Neutrophil (primary cell): ENCODE measurements at regions not wholly inside any gene's neighbourhood (a gene's known extent, or its start where the extent isn't known, plus 50 kb on each side); places are given as distances from the start of the nearest gene placed in this dataset.

Experiments used
- H3K27ac ChIP-seq: fragments of 200-600 bp; sonication (generic); 2 replicates; pipeline ENCODE4 v1.5.1; 2016; ENCODE audit warnings: mild to moderate bottlenecking, moderate library complexity
- H3K27me3 ChIP-seq: fragments of 200-600 bp; sonication (generic); 2 replicates; pipeline ENCODE4 v1.6.0; 2016; ENCODE audit warnings: mild to moderate bottlenecking
- H3K36me3 ChIP-seq: fragments of 200-600 bp; sonication (generic); 2 replicates; pipeline ENCODE4 v1.5.1; 2017
- H3K4me1 ChIP-seq, 2 experiments: fragments of 200-600 bp in 1 of 2; sonication (generic) in 1 of 2; 1 replicate in 1 of 2; 2 replicates in 1 of 2; pipeline versions ENCODE4 v1.5.1 to v1.6.1; 2013 to 2016; ENCODE audit warnings: low read depth in 1 of 2, low read length in 1 of 2, mild to moderate bottlenecking in 1 of 2, moderate library complexity in 1 of 2; ENCODE audit not compliant: control insufficient read depth in 1 of 2, insufficient read depth in 1 of 2
- H3K4me3 ChIP-seq, 2 experiments: fragments of 200-600 bp in 1 of 2; sonication (generic) in 1 of 2; 1 replicate in 1 of 2; 2 replicates in 1 of 2; pipeline ENCODE4 v1.5.1; 2013 to 2016; ENCODE audit warnings: low read depth in 1 of 2, low read length in 1 of 2, mild to moderate bottlenecking in 1 of 2, moderate library complexity in 1 of 2
- H3K9me3 ChIP-seq: fragments of 200-600 bp; sonication (generic); 2 replicates; pipeline ENCODE4 v1.5.1; 2016
- TF ChIP-seq, protein P1 (sequence below): fragments of 200-600 bp; sonication (generic); IDR thresholded peaks from 2 replicates; pipeline ENCODE4 v1.5.1; 2016; ENCODE audit warnings: antibody characterized with exemption

GRCh38 chr11:10938231-10938630 is 80.4 kb upstream of the ZBED5 start:
- Histone ChIP-seq H3K4me3 (no peak overlapping the region), H3K9me3 (no peaks in the 10 kb centered on the region), H3K27ac (no peak overlapping the region), H3K27me3 (peaks cover 28% of the 10 kb centered on the region), H3K36me3 (no peaks in the 10 kb centered on the region), H3K4me1 (peaks cover 5 to 7% of the 10 kb centered on the region in 2 experiments)
- TF ChIP-seq, protein P1, sequence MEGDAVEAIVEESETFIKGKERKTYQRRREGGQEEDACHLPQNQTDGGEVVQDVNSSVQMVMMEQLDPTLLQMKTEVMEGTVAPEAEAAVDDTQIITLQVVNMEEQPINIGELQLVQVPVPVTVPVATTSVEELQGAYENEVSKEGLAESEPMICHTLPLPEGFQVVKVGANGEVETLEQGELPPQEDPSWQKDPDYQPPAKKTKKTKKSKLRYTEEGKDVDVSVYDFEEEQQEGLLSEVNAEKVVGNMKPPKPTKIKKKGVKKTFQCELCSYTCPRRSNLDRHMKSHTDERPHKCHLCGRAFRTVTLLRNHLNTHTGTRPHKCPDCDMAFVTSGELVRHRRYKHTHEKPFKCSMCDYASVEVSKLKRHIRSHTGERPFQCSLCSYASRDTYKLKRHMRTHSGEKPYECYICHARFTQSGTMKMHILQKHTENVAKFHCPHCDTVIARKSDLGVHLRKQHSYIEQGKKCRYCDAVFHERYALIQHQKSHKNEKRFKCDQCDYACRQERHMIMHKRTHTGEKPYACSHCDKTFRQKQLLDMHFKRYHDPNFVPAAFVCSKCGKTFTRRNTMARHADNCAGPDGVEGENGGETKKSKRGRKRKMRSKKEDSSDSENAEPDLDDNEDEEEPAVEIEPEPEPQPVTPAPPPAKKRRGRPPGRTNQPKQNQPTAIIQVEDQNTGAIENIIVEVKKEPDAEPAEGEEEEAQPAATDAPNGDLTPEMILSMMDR = no peak

DNA sequence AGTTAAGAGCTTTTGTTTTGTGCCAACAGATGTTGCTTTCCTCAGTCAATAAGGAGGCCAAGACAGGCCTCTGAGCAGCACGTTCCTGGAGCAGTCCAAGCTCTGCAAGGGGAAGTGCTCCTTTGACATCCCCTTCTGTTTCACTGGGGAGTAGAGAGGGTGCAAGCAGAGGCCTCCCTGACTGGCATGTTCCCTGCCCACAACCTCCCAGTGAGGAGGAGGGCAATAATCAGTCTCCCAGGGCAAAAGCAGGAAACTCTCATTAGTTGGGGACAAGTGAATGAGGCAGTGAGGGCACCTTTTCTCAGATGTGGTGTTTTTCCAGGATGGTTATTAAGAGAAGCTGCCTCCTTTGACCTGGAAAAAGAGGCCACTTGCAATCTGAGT is 79.5 kb upstream of the ZBED5 start:
- H3K27me3 ChIP-seq = peaks cover 37% of the 10 kb centered on the region
- no peak overlapping the region for H3K27ac ChIP-seq
- no peaks in the 10 kb centered on the region for H3K36me3 ChIP-seq
- no peaks in the 10 kb centered on the region for H3K9me3 ChIP-seq
- TF ChIP-seq, protein P1 = no peak
- H3K4me1 ChIP-seq = peaks cover 5 to 7% of the 10 kb centered on the region in 2 experiments
- no peak overlapping the region for H3K4me3 ChIP-seq

DNA sequence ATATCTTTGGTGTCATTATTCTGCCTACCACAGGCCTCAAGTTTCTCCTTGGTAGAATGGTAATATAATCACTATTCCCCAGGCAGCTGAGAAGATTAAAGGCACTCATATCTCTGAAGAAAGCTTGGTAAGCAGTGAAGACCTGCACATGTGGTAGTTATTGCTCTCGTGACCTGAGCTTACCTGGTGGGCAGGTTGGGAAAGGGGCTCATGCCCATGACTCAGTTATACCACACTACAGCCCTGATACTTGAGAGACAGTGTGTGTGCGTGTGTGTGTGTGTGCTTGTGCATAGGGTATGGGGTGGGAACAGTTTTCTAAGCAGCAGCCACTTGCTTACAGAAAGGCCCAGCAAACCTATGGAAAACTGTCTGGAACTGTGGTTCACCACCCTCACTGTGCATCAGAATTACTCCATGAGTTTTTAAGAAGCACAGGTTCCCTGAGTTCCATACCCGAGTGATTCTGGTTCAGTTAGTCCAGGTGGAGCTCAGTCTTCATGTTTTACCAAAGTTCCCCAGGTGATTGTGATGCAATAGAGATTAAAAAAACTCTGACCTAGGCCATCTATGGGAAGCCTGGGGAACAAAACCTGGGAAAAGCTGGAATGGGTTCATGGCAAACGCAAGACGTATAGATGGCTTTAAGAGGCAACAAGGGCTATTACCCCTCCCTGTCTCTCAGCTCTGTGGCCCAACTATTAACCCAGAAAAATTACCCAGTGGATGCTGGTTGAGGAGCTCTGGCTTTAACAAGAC is 79.0 kb upstream of the ZBED5 start:
- TF ChIP-seq, protein P1 = no peak
- no peak overlapping the region for H3K27ac ChIP-seq

DNA sequence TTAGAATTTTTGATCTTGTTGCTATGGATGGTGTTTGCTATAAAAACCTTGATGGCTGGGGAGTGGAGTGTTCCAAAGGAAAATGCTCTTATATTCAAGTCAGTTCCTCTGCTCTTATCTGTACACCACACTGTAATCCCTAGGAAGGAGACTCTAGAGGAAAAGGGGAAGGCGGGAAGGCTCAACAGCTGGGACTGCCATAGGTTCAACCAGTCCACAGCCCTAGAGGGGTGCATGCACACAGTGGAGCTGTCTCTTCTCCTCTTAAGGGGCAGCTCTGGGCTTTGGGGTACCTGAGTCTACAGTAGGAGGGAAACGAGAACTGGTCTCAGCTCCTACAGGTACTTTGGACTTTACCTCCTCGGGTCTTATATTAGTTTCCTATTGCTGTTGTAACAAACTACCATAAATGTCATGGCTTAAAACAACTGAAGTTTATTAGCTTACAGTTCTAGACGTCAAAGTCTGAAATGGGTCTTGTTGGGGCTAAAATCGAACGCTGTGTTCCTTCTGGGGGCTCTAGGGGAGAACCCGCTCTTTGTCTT is 77.2 kb upstream of the ZBED5 start:
- peaks cover 16 to 20% of the 10 kb centered on the region in 2 experiments for H3K4me1 ChIP-seq
- no peaks in the 10 kb centered on the region for H3K36me3 ChIP-seq
- peaks cover 60% of the 10 kb centered on the region for H3K27me3 ChIP-seq
- H3K9me3 ChIP-seq = no peaks in the 10 kb centered on the region
- TF ChIP-seq, protein P1 = no peak
- no peak overlapping the region for H3K27ac ChIP-seq
- no peak overlapping the region for H3K4me3 ChIP-seq

More for the DNA sequence above, 79.0 kb upstream of the ZBED5 start:
- Histone ChIP-seq H3K27me3 (peaks cover 42% of the 10 kb centered on the region), H3K4me3 (no peak overlapping the region), H3K36me3 (no peaks in the 10 kb centered on the region), H3K4me1 (peaks cover 6 to 7% of the 10 kb centered on the region in 2 experiments), H3K9me3 (no peaks in the 10 kb centered on the region)

GRCh38 chr11:10934293-10934860 is 76.5 kb upstream of the ZBED5 start:
- no peak overlapping the region for H3K27ac ChIP-seq
- H3K27me3 ChIP-seq = peaks cover 67% of the 10 kb centered on the region
- TF ChIP-seq, protein P1 = no peak
- H3K9me3 ChIP-seq = no peaks in the 10 kb centered on the region
- H3K36me3 ChIP-seq = no peaks in the 10 kb centered on the region
- peaks cover 16 to 20% of the 10 kb centered on the region in 2 experiments for H3K4me1 ChIP-seq
- H3K4me3 ChIP-seq = no peak overlapping the region
